Right cardiac atrium (tissue), 5 donors: ENCODE measurements at regions not wholly inside any gene's neighbourhood (a gene's known extent, or its start where the extent isn't known, plus 50 kb on each side); places are given as distances from the start of the nearest gene placed in this dataset.

Experiments
- ATAC-seq, 2 donors: fragments of 200-7000 bp; cut with Tn5 transposase; one replicate each; pipeline versions ENCODE4 v1.8.0 to v1.9.1; 2020; ENCODE audit warnings: moderate library complexity in 2 of 2, mild to moderate bottlenecking in 1 of 2
- DNase-seq, 3 donors: peaks; one replicate each; pipeline ENCODE4 v3.0.0-alpha.2; 2020
- H3K27ac ChIP-seq: one replicate; pipeline ENCODE4 v1.5.1; 2013; ENCODE audit warnings: mild to moderate bottlenecking, low read length, control low read depth, moderate library complexity
- H3K27me3 ChIP-seq: one replicate; pipeline ENCODE4 v1.6.1; 2013; ENCODE audit not compliant: control insufficient read depth, insufficient read depth
- H3K4me1 ChIP-seq: one replicate; pipeline ENCODE4 v1.6.1; 2013; ENCODE audit warnings: low read length; ENCODE audit not compliant: control insufficient read depth, insufficient read depth
- H3K4me3 ChIP-seq: one replicate; pipeline ENCODE4 v1.5.1; 2013; ENCODE audit warnings: low read length, control low read depth
- H3K9me3 ChIP-seq: one replicate; pipeline ENCODE4 v1.6.1; 2013; ENCODE audit warnings: low read length; ENCODE audit not compliant: control insufficient read depth
- WGBS: extraction: QIAGEN DNeasy Blood & Tissue Kit; methylation state at CpG from one replicate; pipeline ENCODE4 v1.1.7; 2013; 5-methylcytosine and 5-hydroxymethylcytosine counted together
- intact Hi-C, 4 donors: fragments of 100-400 bp; cut with DNase I; formaldehyde crosslinking; loops; one replicate each; pipeline versions ENCODE4 v1.11.0 to v1.14.0; 2022 to 2023
- donor health status: healthy with polysubstance abuse.
- donor health status: DM: no; HTN: yes; CAD: no.
- donor health status: DM: no; HTN: no; CAD: no.
- donor health status: DM: no; HTN: yes; CAD: no; lungs with severe emphysema.
- donor health status: DM: yes; HTN: yes; CAD: no.

- 75% methylated on average over 9 of the region's 9 CpGs for WGBS
- intact Hi-C loops: no loop called here
- no peak for ATAC-seq
Measured at GRCh38 chr9:31808766-31809165, 575.7 kb upstream of the ACO1 start.

GRCh38 chr9:31820426-31820825 is 564.0 kb upstream of the ACO1 start:
- no peaks in the 10 kb centered on the region for H3K27me3 ChIP-seq
- 82% methylated on average over 4 of the region's 4 CpGs for WGBS
- H3K9me3 ChIP-seq: no peaks in the 10 kb centered on the region
- ATAC-seq (no peak), DNase-seq (peak in 1 of 3 donors; percentile 17)
- no peak overlapping the region for H3K27ac ChIP-seq
- no peaks in the 10 kb centered on the region for H3K4me1 ChIP-seq
- intact Hi-C loops: no loop called here
- no peak overlapping the region for H3K4me3 ChIP-seq

More at GRCh38 chr9:31808766-31809165, 575.7 kb upstream of the ACO1 start:
- no peak overlapping the region for H3K27ac ChIP-seq
- no peaks in the 10 kb centered on the region for H3K4me1 ChIP-seq
- H3K27me3 ChIP-seq: no peaks in the 10 kb centered on the region
- no peaks in the 10 kb centered on the region for H3K9me3 ChIP-seq
- H3K4me3 ChIP-seq: no peak overlapping the region
- DNase-seq: no peak

- ATAC-seq (no peak), DNase-seq (peak in 2 of 3 donors; percentile 21 to 30)
- WGBS: 74% methylated on average over 6 of the region's 6 CpGs
- Histone ChIP-seq H3K9me3 (no peaks in the 10 kb centered on the region), H3K27ac (no peak overlapping the region), H3K4me3 (no peak overlapping the region), H3K4me1 (no peaks in the 10 kb centered on the region), H3K27me3 (no peaks in the 10 kb centered on the region)
- intact Hi-C loops: no loop called here
Measured at GRCh38 chr9:31821583-31821982, 562.9 kb upstream of the ACO1 start.

GRCh38 chr9:31823365-31823764 is 561.1 kb upstream of the ACO1 start:
- intact Hi-C loops: no loop called here
- H3K4me1 ChIP-seq: no peaks in the 10 kb centered on the region
- WGBS: 81% methylated on average over 2 of the region's 2 CpGs
- no peak overlapping the region for H3K4me3 ChIP-seq
- H3K27ac ChIP-seq: no peak overlapping the region
- ATAC-seq (no peak), DNase-seq (no peak)
- no peaks in the 10 kb centered on the region for H3K27me3 ChIP-seq
- H3K9me3 ChIP-seq: no peaks in the 10 kb centered on the region

- H3K4me1 ChIP-seq: no peaks in the 10 kb centered on the region
- DNase-seq: no peak
- H3K27ac ChIP-seq: no peak overlapping the region
- peak; percentile 48 to 78 for ATAC-seq
- H3K9me3 ChIP-seq: no peaks in the 10 kb centered on the region
- WGBS: 38% methylated on average over 2 of the region's 2 CpGs
- no peaks in the 10 kb centered on the region for H3K27me3 ChIP-seq
- H3K4me3 ChIP-seq: no peak overlapping the region
- intact Hi-C loops: no loop called here
Measured at GRCh38 chr9:31824860-31825259, 559.6 kb upstream of the ACO1 start.

GRCh38 chr9:31837211-31837610 is 547.2 kb upstream of the ACO1 start:
- no peak overlapping the region for H3K27ac ChIP-seq
- H3K4me3 ChIP-seq: no peak overlapping the region
- no peaks in the 10 kb centered on the region for H3K4me1 ChIP-seq
- ATAC-seq (no peak), DNase-seq (no peak)
- intact Hi-C loops: no loop called here
- H3K27me3 ChIP-seq: no peaks in the 10 kb centered on the region
- H3K9me3 ChIP-seq: no peaks in the 10 kb centered on the region
- 81% methylated on average over 3 of the region's 3 CpGs for WGBS

- no peak for DNase-seq
- intact Hi-C loops: no loop called here
- WGBS: 46% methylated on average over 1 of the region's 1 CpG
- no peaks in the 10 kb centered on the region for H3K4me1 ChIP-seq
- ATAC-seq: no peak
- no peak overlapping the region for H3K27ac ChIP-seq
- no peaks in the 10 kb centered on the region for H3K9me3 ChIP-seq
- H3K27me3 ChIP-seq: no peaks in the 10 kb centered on the region
- H3K4me3 ChIP-seq: no peak overlapping the region
Measured at GRCh38 chr9:31839273-31839672, 545.2 kb upstream of the ACO1 start.

- intact Hi-C loops: no loop called here
- no peak overlapping the region for H3K4me3 ChIP-seq
- no peaks in the 10 kb centered on the region for H3K4me1 ChIP-seq
- no peaks in the 10 kb centered on the region for H3K27me3 ChIP-seq
- 38% methylated on average over 4 of the region's 4 CpGs for WGBS
- ATAC-seq: no peak
- H3K9me3 ChIP-seq: no peaks in the 10 kb centered on the region
- no peak for DNase-seq
- H3K27ac ChIP-seq: no peak overlapping the region
Measured at GRCh38 chr9:31840702-31841101, 543.7 kb upstream of the ACO1 start.

- DNase-seq: no peak
- Histone ChIP-seq H3K9me3 (no peaks in the 10 kb centered on the region), H3K4me3 (no peak overlapping the region), H3K27ac (no peak overlapping the region), H3K27me3 (no peaks in the 10 kb centered on the region), H3K4me1 (no peaks in the 10 kb centered on the region)
- ATAC-seq: no peak
- WGBS: 68% methylated on average over 1 of the region's 1 CpG
- intact Hi-C loops: no loop called here
Measured at GRCh38 chr9:31847963-31848362, 536.5 kb upstream of the ACO1 start.

- H3K9me3 ChIP-seq: no peaks in the 10 kb centered on the region
- WGBS: 85% methylated on average over 19 of the region's 19 CpGs
- H3K4me3 ChIP-seq: no peak overlapping the region
- no peaks in the 10 kb centered on the region for H3K27me3 ChIP-seq
- intact Hi-C loops: no loop called here
- H3K27ac ChIP-seq: no peak overlapping the region
- ATAC-seq (no peak), DNase-seq (peak in 1 of 3 donors; percentile 4)
- no peaks in the 10 kb centered on the region for H3K4me1 ChIP-seq
Measured at GRCh38 chr9:31848505-31849285, 535.7 kb upstream of the ACO1 start.

- no peak overlapping the region for H3K4me3 ChIP-seq
- DNase-seq (peak in 2 of 3 donors; percentile 0 to 11), ATAC-seq (no peak)
- intact Hi-C loops: no loop called here
- 84% methylated on average over 3 of the region's 3 CpGs for WGBS
- H3K9me3 ChIP-seq: no peaks in the 10 kb centered on the region
- H3K27me3 ChIP-seq: no peaks in the 10 kb centered on the region
- H3K4me1 ChIP-seq: no peaks in the 10 kb centered on the region
- H3K27ac ChIP-seq: no peak overlapping the region
Measured at GRCh38 chr9:31854187-31854586, 530.3 kb upstream of the ACO1 start.

- intact Hi-C loops: no loop called here
- DNase-seq: no peak
Measured at GRCh38 chr9:31868830-31869229, 515.6 kb upstream of the ACO1 start.

More at GRCh38 chr9:31868830-31869229, 515.6 kb upstream of the ACO1 start:
- Histone ChIP-seq H3K4me3 (no peak overlapping the region), H3K27me3 (no peaks in the 10 kb centered on the region), H3K9me3 (no peaks in the 10 kb centered on the region), H3K27ac (no peak overlapping the region), H3K4me1 (no peaks in the 10 kb centered on the region)
- ATAC-seq: no peak
- WGBS: 87% methylated on average over 5 of the region's 5 CpGs
